ENCODE measurements at regions not wholly inside any gene's neighbourhood (a gene's known extent, or its start where the extent isn't known, plus 50 kb on each side); places are given as distances from the start of the nearest gene placed in this dataset.

- no peak for TF ChIP-seq CTCF (IDR thresholded peaks at IDR 0.05; ENCODE audit: insufficient read depth, low read depth, low read length, missing control alignments)
- no peak for DNase-seq (ENCODE audit: low read depth)
- H3K4me3 ChIP-seq (ENCODE audit: low read length) = no peak overlapping the region
Measured at GRCh38 chr2:103153580-103154284, 391.9 kb downstream of the TMEM182 start.

- TF ChIP-seq CTCF (IDR thresholded peaks at IDR 0.05; ENCODE audit: insufficient read depth, low read depth, low read length, missing control alignments) = no peak
- no peak for DNase-seq (ENCODE audit: low read depth)
- no peak overlapping the region for H3K4me3 ChIP-seq (ENCODE audit: low read length)
Measured at GRCh38 chr2:103155308-103155707, 393.5 kb downstream of the TMEM182 start.

GRCh38 chr2:103159018-103159417 is 397.2 kb downstream of the TMEM182 start:
- H3K4me3 ChIP-seq (ENCODE audit: low read length) = no peak overlapping the region
- TF ChIP-seq CTCF (IDR thresholded peaks at IDR 0.05; ENCODE audit: insufficient read depth, low read depth, low read length, missing control alignments) = no peak
- no peak for DNase-seq (ENCODE audit: low read depth)

GRCh38 chr2:103161456-103162289 is 399.8 kb downstream of the TMEM182 start:
- TF ChIP-seq CTCF (IDR thresholded peaks at IDR 0.05; ENCODE audit: insufficient read depth, low read depth, low read length, missing control alignments) = peak; percentile 84
- peak; percentile 69 for DNase-seq (ENCODE audit: low read depth)
- H3K4me3 ChIP-seq (ENCODE audit: low read length) = no peak overlapping the region

GRCh38 chr2:103164748-103165147 is 402.9 kb downstream of the TMEM182 start:
- TF ChIP-seq CTCF (IDR thresholded peaks at IDR 0.05; ENCODE audit: insufficient read depth, low read depth, low read length, missing control alignments) = no peak
- no peak overlapping the region for H3K4me3 ChIP-seq (ENCODE audit: low read length)

GRCh38 chr2:103165836-103166235 is 404.0 kb downstream of the TMEM182 start:
- DNase-seq (ENCODE audit: low read depth) = no peak
- no peak for TF ChIP-seq CTCF (IDR thresholded peaks at IDR 0.05; ENCODE audit: insufficient read depth, low read depth, low read length, missing control alignments)
- no peak overlapping the region for H3K4me3 ChIP-seq (ENCODE audit: low read length)

More at GRCh38 chr2:103164748-103165147, 402.9 kb downstream of the TMEM182 start:
- no peak for DNase-seq (ENCODE audit: low read depth)
